Putamen (tissue), 1 donor: ENCODE measurements at regions not wholly inside any gene's neighbourhood (a gene's known extent, or its start where the extent isn't known, plus 50 kb on each side); places are given as distances from the start of the nearest gene placed in this dataset.

Experiments used
- DNase-seq: peaks from one replicate; pipeline ENCODE4 v3.0.0-alpha.2; 2016; ENCODE audit warnings: low spot score

DNA sequence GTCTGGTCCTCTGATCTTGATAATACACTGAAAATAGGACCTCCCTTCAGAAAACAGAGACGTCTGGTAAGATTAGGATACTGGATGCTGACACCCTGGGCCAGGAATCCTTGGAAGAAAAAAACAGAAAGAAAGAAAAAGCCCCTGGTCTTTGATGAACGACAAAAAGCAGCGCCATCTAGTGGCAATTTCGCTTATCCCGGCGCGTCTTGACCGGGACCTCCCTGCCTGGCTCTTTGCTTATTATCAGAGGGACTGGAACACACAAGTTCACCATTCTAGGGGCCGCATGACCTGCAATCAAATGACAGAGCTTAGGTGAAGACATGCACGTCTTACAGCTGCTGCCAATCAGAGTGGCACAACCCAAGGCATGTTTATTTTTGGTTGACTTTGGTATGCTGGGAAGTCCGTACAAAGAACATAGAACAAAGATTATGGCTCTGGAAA, 114.9 kb upstream of the NFIB start:
- peak; percentile 59 for DNase-seq

DNA sequence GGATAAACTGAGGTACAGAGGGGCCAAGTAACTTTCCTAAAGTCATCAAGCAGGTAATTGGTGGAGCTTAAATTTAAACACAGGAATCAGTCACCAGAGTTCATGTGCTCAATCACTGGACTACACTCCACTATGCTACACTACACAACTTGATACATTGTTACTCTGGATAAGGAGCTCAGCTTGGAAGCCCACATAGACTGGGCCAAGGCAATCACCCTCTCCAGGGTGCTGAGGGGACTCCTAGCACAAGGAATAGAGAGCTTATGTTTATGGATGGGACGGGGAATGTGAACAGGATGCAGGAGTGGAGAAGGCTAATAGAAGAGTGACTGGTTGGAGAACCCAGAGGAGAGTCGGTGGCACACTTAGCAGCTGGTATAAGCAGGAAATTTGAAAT, 113.5 kb upstream of the NFIB start:
- DNase-seq = no peak

DNA sequence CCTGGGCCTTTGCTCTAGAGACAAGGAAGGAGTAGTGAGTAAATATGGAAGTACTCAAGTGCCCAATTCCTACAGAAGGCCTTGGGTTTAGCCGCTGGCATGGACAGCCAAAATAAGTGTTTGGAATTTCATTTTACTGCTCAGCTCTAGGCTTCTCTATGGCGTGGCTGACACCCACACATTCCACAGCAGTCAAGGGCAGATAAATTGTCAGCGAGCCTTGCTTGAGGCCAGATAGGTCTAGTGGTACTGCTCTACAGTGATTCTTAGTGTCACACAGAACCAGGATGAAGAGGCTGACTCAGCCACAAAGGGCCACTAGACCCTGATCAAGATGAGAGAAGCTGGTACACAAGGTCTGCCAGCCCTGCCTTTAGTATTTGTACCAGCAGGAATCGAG, 111.0 kb upstream of the NFIB start:
- DNase-seq = no peak

DNA sequence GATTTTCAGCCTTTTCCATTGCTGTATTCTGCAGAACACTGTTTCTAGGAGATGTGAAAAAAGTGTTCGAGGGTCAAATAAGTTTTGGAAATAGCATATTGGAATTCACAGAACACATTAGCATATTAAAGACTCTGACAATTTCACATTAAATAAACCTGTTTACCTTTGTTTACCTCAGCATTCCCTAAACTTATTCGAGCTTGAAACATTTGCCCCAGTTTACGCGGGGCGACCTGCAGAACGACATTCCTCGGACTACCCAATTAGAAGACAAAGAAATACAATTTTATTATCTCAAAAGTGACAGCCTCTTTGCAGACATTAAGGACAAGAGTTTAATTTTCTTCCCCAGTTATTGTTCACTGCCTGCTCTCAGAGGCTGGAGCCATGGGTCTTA, 110.3 kb upstream of the NFIB start:
- DNase-seq = no peak

DNA sequence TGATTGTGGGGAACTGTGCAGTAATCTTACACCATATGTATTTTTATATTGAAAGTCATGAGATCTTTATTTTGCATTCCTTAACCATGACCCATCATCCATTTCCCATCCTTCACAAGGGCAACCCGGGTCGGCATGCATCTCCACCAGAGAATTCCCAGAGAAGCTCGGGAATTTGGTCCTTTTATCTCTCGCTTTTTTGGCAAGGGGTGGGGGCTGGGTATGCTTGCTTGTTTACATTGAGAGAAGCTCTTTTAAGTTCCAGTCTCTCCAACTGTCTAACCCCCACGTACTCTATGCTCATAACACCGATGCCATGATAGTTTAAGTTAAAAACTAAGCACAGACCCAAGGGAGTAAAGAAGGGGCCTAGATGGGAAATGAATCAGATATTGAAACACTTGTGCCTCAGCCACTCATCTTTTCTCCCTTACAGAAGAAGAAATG, 109.9 kb upstream of the NFIB start:
- DNase-seq = no peak

DNA sequence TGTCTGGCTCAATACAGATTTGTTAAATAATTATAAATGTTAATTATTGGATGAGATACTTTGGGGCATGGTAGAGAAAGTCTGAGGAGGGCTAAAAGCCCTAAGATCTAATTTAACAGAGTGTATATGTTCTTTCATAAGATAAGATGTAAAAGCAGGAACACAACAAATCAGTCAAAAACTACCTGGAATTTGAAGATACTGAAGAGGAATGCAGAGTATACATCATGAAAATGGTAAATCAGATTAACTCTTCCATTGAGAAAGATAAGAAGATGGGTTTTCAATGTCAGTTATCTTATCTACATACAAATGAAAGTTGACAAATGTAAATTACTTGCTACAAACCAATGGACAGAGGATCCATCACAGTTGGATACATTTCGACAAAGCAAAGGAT, 107.3 kb upstream of the NFIB start:
- no peak for DNase-seq

DNA sequence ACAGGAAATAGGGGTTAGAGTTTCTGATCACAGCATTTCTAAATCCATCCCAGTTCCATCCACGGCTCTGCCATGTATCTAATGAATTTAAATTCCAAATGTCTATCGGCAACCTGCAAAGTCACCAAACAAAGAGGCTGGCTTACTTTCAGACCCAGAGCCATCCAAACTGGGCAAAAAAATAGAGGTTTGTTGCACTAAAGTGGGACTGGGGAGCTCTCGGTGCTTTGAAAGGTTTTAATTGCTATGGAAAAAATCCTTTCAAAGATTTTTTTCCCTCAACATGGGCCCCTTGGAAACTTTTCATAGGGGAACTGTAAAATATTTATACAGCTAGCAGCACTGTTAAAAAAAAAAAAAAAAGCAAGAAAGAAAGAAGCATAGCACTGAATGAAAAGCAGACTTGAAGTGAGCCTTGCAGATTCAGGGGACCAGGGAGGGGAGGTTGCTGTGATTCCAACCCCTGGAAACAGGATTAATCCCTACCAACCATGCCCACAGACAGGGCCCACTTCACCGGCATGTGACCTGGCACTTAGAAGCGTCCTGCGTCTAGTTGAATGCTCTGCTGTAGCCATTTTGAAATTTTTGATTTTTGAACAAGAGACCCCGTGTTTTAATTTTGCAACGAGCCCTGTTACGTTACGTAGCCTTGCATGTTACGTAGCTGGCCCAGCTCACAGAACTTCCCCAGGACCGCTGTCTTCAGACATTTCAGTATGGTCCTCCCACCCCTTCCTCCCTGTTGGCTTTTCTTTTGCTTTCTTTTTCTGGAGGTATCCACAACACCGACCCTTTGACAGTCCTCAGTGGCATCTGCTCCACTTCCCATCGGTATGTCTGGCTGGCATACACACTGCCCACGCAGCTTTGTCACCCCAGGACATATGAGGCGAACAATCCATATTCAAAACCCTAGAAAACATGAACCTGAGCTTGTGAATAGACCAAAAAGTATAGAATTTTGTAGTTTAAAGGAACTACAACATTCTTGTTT, 105.3 kb upstream of the NFIB start:
- peak; percentile 31 for DNase-seq

DNA sequence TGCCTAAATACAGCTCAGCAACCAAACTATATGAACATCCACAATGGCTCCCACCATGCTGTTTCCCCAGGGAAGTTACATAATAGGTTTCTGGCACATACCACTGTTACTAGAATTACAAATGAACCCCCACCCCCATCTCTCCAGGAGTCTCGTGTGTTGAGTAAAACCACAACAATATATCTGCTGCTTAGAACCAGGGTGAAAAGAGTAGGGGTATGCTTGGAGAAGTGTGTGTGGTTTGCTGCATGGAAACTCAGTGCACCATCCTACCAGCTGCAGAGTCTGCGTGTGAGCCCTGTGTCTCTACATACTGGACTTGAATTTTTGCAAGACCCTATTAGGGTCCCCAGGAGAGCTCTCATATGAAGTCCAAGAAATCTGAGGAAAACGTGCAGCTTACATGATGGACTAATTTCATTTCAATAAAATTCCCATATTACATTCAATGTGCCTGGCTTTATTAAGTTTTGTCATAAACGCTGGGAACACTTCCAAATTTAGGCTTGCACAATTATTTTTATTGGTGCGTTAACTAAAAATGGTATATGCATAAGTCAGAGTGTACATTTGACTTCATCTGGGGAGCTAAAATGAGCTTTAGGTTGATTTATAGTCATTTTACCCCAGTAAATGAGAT, 104.5 kb upstream of the NFIB start:
- no peak for DNase-seq

DNA sequence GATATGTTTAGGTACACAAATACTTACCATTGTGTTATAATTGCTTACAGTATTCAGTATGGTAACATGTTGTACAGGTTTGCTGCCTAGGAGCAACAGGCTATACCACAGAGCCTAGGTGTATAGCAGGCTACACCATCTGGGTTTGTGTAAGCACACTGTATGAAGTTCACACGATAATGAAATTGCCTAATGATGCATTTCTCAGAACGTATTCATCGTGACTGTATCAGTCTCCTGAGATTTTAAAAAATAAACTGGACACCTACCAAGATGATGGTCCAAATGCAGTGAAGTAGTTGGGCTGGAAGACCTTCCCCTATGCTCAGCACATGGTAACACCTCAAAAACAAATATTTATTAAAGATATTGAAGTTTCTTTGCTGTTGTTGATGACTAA, 103.3 kb upstream of the NFIB start:
- DNase-seq = no peak

DNA sequence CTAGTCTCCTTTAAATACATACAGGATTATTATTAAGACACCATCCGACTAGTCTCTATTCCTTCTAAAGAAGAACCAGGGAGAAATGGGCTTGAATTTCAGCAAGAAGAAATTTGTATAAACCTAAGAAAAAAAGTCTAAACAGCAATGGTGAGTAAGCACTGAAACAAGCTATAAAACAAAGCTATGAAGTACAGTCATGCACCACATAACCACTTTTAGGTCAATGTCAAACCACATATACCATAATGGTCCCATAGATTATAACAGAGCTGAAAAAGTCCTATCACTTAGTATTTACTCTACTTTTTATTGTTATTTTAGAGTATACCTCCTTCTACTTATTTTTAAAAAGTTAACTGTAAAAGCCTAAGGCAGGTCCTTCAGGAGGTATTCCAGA, 102.0 kb upstream of the NFIB start:
- no peak for DNase-seq

DNA sequence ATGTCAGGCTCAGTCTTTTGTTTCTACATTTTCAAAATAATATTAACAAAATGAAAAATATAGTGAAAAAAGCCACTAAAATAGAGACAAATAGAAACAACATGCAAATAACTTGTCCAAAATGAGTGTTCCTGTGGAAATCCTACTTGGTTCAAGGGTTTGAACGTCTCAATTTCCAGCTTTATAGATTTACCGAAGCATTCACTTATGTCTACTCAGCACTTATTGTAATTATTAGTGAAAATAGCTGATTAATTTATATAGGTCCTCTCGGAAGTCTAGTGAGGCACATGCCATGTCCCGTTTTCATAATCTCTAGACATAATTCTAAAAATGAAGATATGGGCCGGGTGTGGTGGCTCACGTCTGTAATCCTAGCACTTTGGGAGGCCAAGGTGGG, 99.9 kb upstream of the NFIB start:
- DNase-seq = no peak

DNA sequence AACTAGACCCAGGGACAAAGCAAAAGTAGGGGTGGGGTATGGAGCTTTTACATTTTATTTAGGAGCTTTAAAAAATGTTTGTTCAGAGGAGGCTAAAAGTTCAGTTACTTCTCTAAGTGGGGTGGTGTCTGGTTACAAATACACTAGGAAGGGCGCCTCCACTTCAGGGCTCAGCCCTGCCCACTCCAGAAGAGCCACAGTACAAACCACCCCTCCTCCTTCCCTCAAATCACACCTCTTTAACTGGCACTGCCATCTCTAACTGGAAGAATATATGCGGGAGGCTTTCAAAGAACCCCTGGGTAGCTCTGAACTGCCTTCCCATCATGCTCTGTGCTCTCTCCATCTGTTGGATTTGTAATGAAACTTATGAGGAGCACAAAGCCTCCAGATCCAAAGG, 98.8 kb upstream of the NFIB start:
- no peak for DNase-seq

DNA sequence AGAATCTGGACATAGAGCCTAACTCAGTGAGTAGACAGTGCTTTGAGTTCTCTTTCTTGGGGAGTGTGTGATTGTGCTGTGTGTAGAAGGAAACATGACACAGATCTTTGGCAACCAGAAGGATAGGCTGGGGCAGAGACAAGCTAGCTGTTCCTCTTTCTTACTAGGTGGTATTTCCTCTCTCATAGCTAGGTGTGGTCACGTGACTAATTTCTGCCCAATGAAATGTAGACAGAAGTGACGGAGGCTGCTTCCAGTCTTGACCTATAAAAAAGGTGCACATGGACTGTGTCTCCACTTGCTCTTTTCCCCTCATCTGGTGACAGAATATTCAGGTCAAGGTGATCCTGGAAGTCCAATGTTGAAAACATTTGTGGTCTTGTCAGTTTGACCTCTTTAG, 92.5 kb upstream of the NFIB start:
- DNase-seq = no peak

DNA sequence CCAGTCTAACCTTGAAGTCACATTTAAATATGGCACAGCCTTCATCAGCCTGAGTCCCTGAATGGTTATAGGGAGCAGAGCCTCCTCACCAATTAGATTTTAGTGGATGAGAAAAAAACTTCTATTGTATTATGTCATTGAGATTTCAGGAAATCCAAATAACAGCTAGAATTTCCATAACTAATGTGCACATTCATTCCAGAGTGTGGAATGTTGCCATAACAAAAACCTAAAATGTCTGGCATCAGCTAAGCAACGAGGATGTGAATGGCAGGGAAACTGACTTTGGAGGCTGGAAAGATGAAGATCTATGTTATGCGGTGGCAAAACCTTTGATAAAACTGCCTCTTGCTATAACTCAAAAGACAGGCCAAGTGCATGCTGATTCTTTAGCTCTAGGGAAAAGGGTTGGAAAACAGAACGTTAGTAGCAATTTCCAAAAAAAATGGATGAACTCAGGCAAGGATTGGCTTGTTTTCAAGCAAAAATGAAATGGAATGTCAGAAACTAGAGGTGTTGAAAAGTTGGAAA, 91.3 kb upstream of the NFIB start:
- no peak for DNase-seq

DNA sequence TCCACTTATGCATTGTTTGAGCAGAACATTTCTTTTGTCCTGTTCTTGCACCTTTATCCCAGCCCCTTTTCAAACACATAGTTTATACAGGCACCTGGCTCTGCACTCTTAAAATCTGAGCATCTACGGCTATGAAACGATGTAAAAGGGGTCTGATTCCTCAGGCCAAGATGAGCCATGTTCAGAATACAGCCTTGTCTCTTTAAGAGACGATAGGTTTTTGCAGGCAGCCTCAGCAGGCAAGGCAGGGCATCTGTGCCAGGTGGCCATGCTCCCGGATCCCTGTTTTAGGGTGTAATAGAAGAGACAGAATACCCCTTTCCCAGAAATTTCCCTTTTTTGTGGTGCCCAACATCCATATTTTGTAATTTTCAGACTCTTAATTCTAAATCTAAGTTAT, 89.1 kb upstream of the NFIB start:
- DNase-seq = no peak

DNA sequence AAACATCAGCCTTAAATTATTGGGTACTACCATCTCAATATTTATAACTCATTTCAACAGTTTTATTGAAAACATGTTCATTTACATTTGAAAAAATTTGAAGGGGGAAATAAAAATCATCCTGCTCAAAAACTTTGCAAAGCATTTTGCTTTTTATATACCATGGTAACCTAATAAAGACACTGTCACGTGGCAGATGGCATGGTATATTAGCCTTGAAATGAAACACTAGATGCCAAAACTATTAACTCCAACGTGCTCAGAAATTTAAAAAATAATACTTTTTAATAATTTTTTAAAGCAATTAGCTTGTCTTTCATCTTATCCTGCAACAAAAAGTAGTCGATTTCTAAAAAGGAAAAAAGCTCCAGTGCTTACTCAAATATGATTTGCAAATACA, 88.6 kb upstream of the NFIB start:
- DNase-seq = no peak

DNA sequence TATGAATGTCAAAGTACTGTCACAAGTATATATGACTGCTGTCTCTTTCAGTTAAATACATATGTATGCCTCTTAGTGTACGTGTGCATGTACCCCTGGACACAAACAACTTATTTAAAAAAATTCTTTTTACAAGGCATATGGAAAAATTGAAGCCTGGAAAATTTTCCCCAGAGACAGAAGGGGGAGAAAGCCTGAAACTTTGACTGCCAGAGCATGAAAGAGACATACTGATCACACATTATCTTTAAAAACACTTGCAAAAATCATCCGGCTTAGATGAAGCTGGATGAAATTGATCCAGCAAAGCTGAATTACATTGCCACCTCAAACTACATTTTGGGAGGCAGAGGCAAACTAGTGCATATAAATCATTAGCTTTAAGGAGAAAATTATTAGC, 88.0 kb upstream of the NFIB start:
- no peak for DNase-seq

DNA sequence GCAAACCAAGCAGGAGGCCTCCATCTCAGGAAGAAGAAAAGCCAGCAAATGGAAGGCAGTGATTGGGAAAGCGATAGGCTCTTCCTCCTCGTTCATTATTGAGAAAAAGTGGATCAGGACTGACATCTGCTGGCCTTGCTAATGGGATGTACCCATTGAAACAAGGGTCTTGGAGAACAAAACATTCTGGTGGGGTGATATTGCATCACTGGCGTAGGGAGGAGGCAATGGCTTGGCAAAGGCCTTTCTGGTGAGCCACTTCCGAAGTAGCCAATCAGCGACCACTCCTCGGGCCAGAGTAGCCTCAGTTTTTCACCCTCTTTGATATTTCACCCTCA, 86.7 kb upstream of the NFIB start:
- DNase-seq = peak; percentile 88

DNA sequence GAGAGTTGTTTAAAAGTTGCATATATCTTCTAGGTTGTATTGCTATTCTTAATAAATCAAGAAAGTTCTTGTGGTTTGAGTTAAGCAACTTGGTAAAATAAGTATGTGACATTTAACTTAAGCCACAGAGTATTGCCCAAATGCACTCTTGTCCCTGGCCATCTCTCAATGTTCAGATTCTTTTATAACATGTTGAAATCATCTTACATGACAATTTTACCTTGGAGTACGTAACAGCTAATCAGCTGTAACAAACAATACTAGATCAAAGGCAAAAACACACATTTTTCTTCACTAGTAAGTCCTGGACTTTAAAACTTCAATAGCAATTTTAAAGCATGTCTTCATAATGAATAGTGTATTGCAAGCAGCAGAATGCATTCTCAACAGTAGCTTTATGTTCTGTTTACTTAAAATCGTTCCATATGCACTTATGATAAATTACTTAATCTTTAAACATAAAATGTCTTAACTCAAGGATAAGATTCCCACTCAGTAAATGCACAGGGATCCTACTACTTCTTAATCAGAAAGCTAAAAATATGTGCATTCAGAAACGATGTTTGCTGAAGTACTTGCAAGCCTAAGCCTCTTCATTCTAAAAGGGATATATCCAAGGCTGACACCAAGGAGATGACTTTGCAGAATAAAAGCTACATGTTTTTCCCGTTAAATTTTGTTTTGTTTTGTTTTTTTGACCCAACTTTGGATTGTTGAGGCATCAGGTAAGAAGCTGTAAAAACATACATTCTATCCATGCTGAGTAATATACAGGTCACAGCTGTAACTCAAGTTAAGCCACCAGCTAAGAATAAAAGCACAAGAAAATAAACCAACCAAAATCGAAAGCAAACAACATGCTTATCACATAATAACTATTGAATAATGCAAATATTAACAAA, 86.1 kb upstream of the NFIB start:
- no peak for DNase-seq

DNA sequence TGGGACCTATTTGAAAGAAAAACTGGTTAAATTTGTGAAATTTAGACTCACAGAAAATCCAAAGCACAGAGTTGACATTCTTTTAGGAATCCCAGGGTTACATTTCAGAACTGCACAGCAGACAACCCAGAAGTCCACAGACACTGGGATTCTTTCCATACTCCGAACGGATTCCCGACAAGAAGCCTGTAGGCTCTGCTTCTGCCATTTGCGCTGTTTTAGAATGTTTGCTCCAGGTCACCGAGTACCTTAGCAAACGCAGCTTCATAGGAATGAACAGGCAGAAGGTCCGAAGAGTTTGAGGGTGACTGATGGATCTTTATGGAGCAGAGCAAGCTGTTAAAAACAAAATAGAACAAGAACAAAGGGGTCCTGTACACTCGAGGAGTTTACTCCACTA, 84.5 kb upstream of the NFIB start:
- DNase-seq = no peak

DNA sequence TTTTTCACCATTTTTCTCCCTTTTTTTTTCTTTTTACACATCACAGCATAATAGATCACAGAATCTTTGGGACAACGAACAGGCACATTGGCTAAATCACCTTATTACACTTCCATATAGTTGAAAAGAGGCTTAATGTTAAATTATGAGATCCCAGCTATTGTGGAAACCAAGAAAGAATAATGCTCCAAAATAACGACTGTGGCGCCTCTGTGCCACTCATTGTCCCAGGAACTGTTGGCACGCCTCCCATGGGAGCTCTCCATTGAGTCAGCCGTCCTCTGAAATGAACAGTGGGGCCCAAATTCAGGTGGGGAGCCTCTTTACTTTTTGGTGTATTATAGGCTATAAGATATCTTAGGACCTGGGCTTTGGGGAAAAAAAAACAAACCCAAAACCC, 82.2 kb upstream of the NFIB start:
- DNase-seq = peak; percentile 66
